ENCODE measurements at regions not wholly inside any gene's neighbourhood (a gene's known extent, or its start where the extent isn't known, plus 50 kb on each side); places are given as distances from the start of the nearest gene placed in this dataset.

DNA sequence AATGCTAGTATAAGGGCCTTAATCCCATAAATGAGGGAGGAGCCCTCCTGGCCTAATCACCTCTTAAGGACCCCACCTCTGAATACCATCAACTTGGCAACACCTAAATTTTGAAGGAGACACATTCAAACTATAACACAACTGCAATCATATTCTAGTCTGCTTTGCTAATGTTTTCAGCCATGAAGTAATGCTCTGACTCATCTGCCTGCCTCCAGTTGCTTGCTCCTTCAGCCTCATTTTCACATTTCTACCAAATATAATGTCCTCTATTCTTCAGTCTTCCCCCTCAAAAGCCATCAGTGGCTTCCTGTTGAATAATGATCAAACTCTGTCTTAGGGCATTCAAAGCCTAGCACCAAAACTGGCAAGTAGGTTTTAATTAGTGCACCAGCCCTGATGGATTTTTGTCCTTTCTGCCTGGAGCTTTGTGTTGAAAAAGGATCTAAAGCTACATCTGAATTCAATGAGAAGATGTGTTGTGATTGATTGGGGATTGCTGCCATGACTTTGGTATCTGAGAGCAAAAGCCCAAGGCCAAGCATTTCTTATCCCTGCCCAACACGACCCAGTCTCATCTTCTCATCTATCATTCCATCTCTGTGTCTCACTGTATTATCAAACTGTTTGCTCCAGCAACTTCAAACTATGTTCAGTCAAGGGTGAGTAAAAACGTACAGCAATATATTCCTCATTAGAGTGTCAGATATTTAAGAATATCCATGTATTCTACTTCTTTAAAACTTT lies 140.8 kb upstream of the ELAC2 start:
- TF ChIP-seq HDAC2 (IDR thresholded peaks at IDR 0.05; ENCODE audit: borderline replicate concordance in 1 of 2, low read depth in 2 of 2, low read length in 2 of 2) (no peak), SIN3A (conservative IDR thresholded peaks at IDR 0.05 in 1 of 2, IDR thresholded peaks at IDR 0.05 in 1 of 2; ENCODE audit: low read depth in 1 of 2, low read length in 2 of 2) (no peak), ASH2L (IDR thresholded peaks at IDR 0.05; ENCODE audit: low read length) (no peak)
- TF ChIP-seq, protein P1, sequence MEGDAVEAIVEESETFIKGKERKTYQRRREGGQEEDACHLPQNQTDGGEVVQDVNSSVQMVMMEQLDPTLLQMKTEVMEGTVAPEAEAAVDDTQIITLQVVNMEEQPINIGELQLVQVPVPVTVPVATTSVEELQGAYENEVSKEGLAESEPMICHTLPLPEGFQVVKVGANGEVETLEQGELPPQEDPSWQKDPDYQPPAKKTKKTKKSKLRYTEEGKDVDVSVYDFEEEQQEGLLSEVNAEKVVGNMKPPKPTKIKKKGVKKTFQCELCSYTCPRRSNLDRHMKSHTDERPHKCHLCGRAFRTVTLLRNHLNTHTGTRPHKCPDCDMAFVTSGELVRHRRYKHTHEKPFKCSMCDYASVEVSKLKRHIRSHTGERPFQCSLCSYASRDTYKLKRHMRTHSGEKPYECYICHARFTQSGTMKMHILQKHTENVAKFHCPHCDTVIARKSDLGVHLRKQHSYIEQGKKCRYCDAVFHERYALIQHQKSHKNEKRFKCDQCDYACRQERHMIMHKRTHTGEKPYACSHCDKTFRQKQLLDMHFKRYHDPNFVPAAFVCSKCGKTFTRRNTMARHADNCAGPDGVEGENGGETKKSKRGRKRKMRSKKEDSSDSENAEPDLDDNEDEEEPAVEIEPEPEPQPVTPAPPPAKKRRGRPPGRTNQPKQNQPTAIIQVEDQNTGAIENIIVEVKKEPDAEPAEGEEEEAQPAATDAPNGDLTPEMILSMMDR (IDR thresholded peaks at IDR 0.05; ENCODE audit: control extremely low read depth in 1 of 3, insufficient read depth in 1 of 3, low read depth in 1 of 3, low read length in 3 of 3): no peak
